ENCODE measurements at regions not wholly inside any gene's neighbourhood (a gene's known extent, or its start where the extent isn't known, plus 50 kb on each side); places are given as distances from the start of the nearest gene placed in this dataset.

- Histone ChIP-seq H3K9ac (ENCODE audit: low read length in 3 of 3) (no peak overlapping the region), H3K27me3 (ENCODE audit: control insufficient read depth, insufficient read depth, low read length) (no peaks in the 10 kb centered on the region), H3K36me3 (ENCODE audit: control insufficient read depth in 2 of 3, insufficient read depth in 3 of 3, low read length in 3 of 3) (no peaks in the 10 kb centered on the region), H3K27ac (ENCODE audit: low read depth in 2 of 2, low read length in 2 of 2) (no peak overlapping the region), H3K4me3 (ENCODE audit: low read length in 3 of 3) (no peak overlapping the region), H3K4me1 (ENCODE audit: control insufficient read depth in 2 of 3, insufficient read depth in 2 of 3, low read depth in 1 of 3, low read length in 3 of 3) (no peaks in the 10 kb centered on the region), H3K9me3 (ENCODE audit: control insufficient read depth in 2 of 3, insufficient read depth in 1 of 3, low read length in 3 of 3) (no peaks in the 10 kb centered on the region)
- TF ChIP-seq CTCF (IDR thresholded peaks at IDR 0.05; ENCODE audit: borderline replicate concordance, extremely low read depth, insufficient read depth), result no peak
- FAIRE-seq (no peak), DNase-seq (no peak)
- intact Hi-C loops (cut with DNase I), result no loop called here
These were observed 166.7 kb upstream of the PDE4B start for GRCh38 chr1:65626003-65626402.

- DNase-seq (no peak), FAIRE-seq (no peak)
- intact Hi-C loops (cut with DNase I), result no loop called here
- H3K27me3 ChIP-seq (ENCODE audit: control insufficient read depth, insufficient read depth, low read length), result no peaks in the 10 kb centered on the region
- H3K27ac ChIP-seq (ENCODE audit: low read depth in 2 of 2, low read length in 2 of 2), result no peak overlapping the region
- H3K36me3 ChIP-seq (ENCODE audit: control insufficient read depth in 2 of 3, insufficient read depth in 3 of 3, low read length in 3 of 3), result no peaks in the 10 kb centered on the region
- H3K9ac ChIP-seq (ENCODE audit: low read length in 3 of 3), result no peak overlapping the region
- no peak for TF ChIP-seq CTCF (IDR thresholded peaks at IDR 0.05; ENCODE audit: borderline replicate concordance, extremely low read depth, insufficient read depth)
- H3K9me3 ChIP-seq (ENCODE audit: control insufficient read depth in 2 of 3, insufficient read depth in 1 of 3, low read length in 3 of 3), result no peaks in the 10 kb centered on the region
- no peaks in the 10 kb centered on the region for H3K4me1 ChIP-seq (ENCODE audit: control insufficient read depth in 2 of 3, insufficient read depth in 2 of 3, low read depth in 1 of 3, low read length in 3 of 3)
- H3K4me3 ChIP-seq (ENCODE audit: low read length in 3 of 3), result no peak overlapping the region
These were observed 162.9 kb upstream of the PDE4B start for GRCh38 chr1:65629788-65630187.

- DNase-seq, result no peak
- Histone ChIP-seq H3K4me1 (ENCODE audit: control insufficient read depth in 2 of 3, insufficient read depth in 2 of 3, low read depth in 1 of 3, low read length in 3 of 3) (no peaks in the 10 kb centered on the region), H3K9me3 (ENCODE audit: control insufficient read depth in 2 of 3, insufficient read depth in 1 of 3, low read length in 3 of 3) (no peaks in the 10 kb centered on the region), H3K4me3 (ENCODE audit: low read length in 3 of 3) (no peak overlapping the region), H3K9ac (ENCODE audit: low read length in 3 of 3) (no peak overlapping the region), H3K36me3 (ENCODE audit: control insufficient read depth in 2 of 3, insufficient read depth in 3 of 3, low read length in 3 of 3) (no peaks in the 10 kb centered on the region), H3K27me3 (ENCODE audit: control insufficient read depth, insufficient read depth, low read length) (no peaks in the 10 kb centered on the region), H3K27ac (ENCODE audit: low read depth in 2 of 2, low read length in 2 of 2) (no peak overlapping the region)
- no peak for FAIRE-seq
- intact Hi-C loops (cut with DNase I), result no loop called here
- TF ChIP-seq CTCF (IDR thresholded peaks at IDR 0.05; ENCODE audit: borderline replicate concordance, extremely low read depth, insufficient read depth), result no peak
These were observed 161.8 kb upstream of the PDE4B start for GRCh38 chr1:65630855-65631254.

- Histone ChIP-seq H3K36me3 (ENCODE audit: control insufficient read depth in 2 of 3, insufficient read depth in 3 of 3, low read length in 3 of 3) (no peaks in the 10 kb centered on the region), H3K27ac (ENCODE audit: low read depth in 2 of 2, low read length in 2 of 2) (no peak overlapping the region), H3K9ac (ENCODE audit: low read length in 3 of 3) (no peak overlapping the region), H3K27me3 (ENCODE audit: control insufficient read depth, insufficient read depth, low read length) (no peaks in the 10 kb centered on the region), H3K9me3 (ENCODE audit: control insufficient read depth in 2 of 3, insufficient read depth in 1 of 3, low read length in 3 of 3) (no peaks in the 10 kb centered on the region), H3K4me3 (ENCODE audit: low read length in 3 of 3) (no peak overlapping the region), H3K4me1 (ENCODE audit: control insufficient read depth in 2 of 3, insufficient read depth in 2 of 3, low read depth in 1 of 3, low read length in 3 of 3) (no peaks in the 10 kb centered on the region)
- DNase-seq (no peak), FAIRE-seq (no peak)
- intact Hi-C loops (cut with DNase I), result no loop called here
- no peak for TF ChIP-seq CTCF (IDR thresholded peaks at IDR 0.05; ENCODE audit: borderline replicate concordance, extremely low read depth, insufficient read depth)
These were observed 160.5 kb upstream of the PDE4B start for GRCh38 chr1:65632235-65632634.

All from kidney (tissue), 13 donors.